ENCODE measurements at regions not wholly inside any gene's neighbourhood (a gene's known extent, or its start where the extent isn't known, plus 50 kb on each side); places are given as distances from the start of the nearest gene placed in this dataset.

GRCh38 chr10:121082984-121083383 lies 231.8 kb downstream of the WDR11 start:
- TF ChIP-seq CTCF (IDR thresholded peaks at IDR 0.05 in 4 of 5, conservative IDR thresholded peaks at IDR 0.05 in 1 of 5): no peak
- no peak for TF ChIP-seq POLR2A (IDR thresholded peaks at IDR 0.05)

Data from gastrocnemius medialis (tissue), 4 donors.